ENCODE measurements at regions not wholly inside any gene's neighbourhood (a gene's known extent, or its start where the extent isn't known, plus 50 kb on each side); places are given as distances from the start of the nearest gene placed in this dataset.

DNA sequence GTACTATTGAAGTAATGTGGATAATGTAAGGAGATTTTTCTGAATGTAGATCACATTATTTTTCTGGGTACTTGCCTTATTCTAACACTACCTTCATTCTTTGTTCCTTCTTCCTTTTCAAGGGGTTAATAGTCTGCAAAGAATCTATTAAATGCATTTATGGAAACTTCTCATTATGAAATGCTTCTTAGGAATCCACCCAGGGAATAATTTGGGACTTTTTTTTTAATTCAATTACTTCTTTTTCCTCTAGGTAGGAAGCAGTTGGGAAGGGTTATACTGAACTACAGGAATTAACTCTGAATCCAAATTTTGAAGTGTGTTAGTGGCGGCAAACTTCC, 173.1 kb downstream of the FOXA2 start:
- no peak overlapping the region for H3K4me3 ChIP-seq (ENCODE audit: insufficient read depth, low read depth, low read length)
- no peak overlapping the region for H3K4me3 Mint-ChIP-seq (ENCODE audit: unreplicated experiment)
- H3K27me3 ChIP-seq (ENCODE audit: insufficient read depth, low read length) = no peaks in the 10 kb centered on the region
- peaks cover 8% of the 10 kb centered on the region for H3K4me1 Mint-ChIP-seq (ENCODE audit: low read depth, unreplicated experiment)
- no peak for DNase-seq (ENCODE audit: low read depth)
- H3K27ac Mint-ChIP-seq (ENCODE audit: unreplicated experiment) = peak overlapping the region; percentile 85
- no peaks in the 10 kb centered on the region for H3K9me3 ChIP-seq (ENCODE audit: insufficient read depth, low read depth, low read length)
- no peak overlapping the region for H2AFZ ChIP-seq (ENCODE audit: low read depth, low read length)
- peaks cover 5% of the 10 kb centered on the region for H3K9me3 Mint-ChIP-seq (ENCODE audit: unreplicated experiment)
- no peak for TF ChIP-seq EZH2 (IDR thresholded peaks at IDR 0.05; ENCODE audit: insufficient read depth, low read length)
- TF ChIP-seq CTCF (IDR thresholded peaks at IDR 0.05; ENCODE audit: insufficient read depth, low read depth, low read length) = no peak
- H3K36me3 ChIP-seq (ENCODE audit: insufficient read depth, low read length) = no peaks in the 10 kb centered on the region
- no peak overlapping the region for H3K4me2 ChIP-seq (ENCODE audit: low read length)
- H4K20me1 ChIP-seq (ENCODE audit: insufficient read depth, low read length) = no peaks in the 10 kb centered on the region
- H3K27ac ChIP-seq (ENCODE audit: low read depth, low read length) = no peak overlapping the region
- H3K36me3 Mint-ChIP-seq (ENCODE audit: low read depth, unreplicated experiment) = no peaks in the 10 kb centered on the region
- no peak overlapping the region for H3K9ac ChIP-seq (ENCODE audit: low read length)
- peaks cover 5% of the 10 kb centered on the region for H3K27me3 Mint-ChIP-seq (ENCODE audit: low read depth, unreplicated experiment)
- H3K79me2 ChIP-seq (ENCODE audit: insufficient read depth, low read length) = no peaks in the 10 kb centered on the region
- no peak for FAIRE-seq
- no peaks in the 10 kb centered on the region for H3K4me1 ChIP-seq (ENCODE audit: insufficient read depth, low read length)

DNA sequence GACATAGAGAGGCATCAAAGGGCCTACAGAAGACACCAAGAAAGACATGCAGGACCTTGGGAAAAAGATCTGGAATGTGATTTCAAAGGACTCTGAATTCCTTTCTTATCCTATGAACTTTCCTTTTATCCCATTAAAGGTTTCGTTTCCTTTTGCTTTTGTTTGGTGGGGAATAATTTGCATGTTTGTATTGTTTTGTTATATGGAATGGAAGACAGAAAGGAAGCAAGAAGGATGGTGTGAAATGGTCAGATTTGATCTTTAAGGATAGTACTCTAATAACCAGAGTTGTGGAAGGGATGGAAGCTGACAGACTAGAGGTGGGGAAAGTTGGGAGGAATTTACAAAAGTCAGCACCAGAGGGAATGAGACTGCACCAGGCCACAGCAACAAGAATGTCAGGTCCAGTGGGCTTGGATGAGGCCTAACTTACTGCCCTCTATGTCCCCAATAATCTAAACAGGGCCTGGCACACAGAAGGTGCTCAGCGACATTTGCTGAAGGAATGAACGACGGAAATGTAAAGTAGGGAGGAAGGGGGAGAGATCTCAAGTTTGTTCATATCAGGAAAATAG, 173.7 kb downstream of the FOXA2 start:
- Histone ChIP-seq H3K9ac (ENCODE audit: low read length) (no peak overlapping the region), H3K4me3 (ENCODE audit: insufficient read depth, low read depth, low read length) (no peak overlapping the region), H3K79me2 (ENCODE audit: insufficient read depth, low read length) (no peaks in the 10 kb centered on the region), H2AFZ (ENCODE audit: low read depth, low read length) (no peak overlapping the region), H4K20me1 (ENCODE audit: insufficient read depth, low read length) (no peaks in the 10 kb centered on the region), H3K27me3 (ENCODE audit: insufficient read depth, low read length) (no peaks in the 10 kb centered on the region), H3K9me3 (ENCODE audit: insufficient read depth, low read depth, low read length) (no peaks in the 10 kb centered on the region), H3K4me1 (ENCODE audit: insufficient read depth, low read length) (no peaks in the 10 kb centered on the region), H3K4me2 (ENCODE audit: low read length) (no peak overlapping the region), H3K27ac (ENCODE audit: low read depth, low read length) (no peak overlapping the region), H3K36me3 (ENCODE audit: insufficient read depth, low read length) (no peaks in the 10 kb centered on the region)
- Mint-ChIP-seq H3K9me3 (ENCODE audit: unreplicated experiment) (peaks cover 5% of the 10 kb centered on the region), H3K4me3 (ENCODE audit: unreplicated experiment) (no peak overlapping the region), H3K36me3 (ENCODE audit: low read depth, unreplicated experiment) (no peaks in the 10 kb centered on the region), H3K27ac (ENCODE audit: unreplicated experiment) (no peak overlapping the region), H3K4me1 (ENCODE audit: low read depth, unreplicated experiment) (peaks cover 8% of the 10 kb centered on the region), H3K27me3 (ENCODE audit: low read depth, unreplicated experiment) (peaks cover 5% of the 10 kb centered on the region)
- TF ChIP-seq EZH2 (IDR thresholded peaks at IDR 0.05; ENCODE audit: insufficient read depth, low read length) (no peak), CTCF (IDR thresholded peaks at IDR 0.05; ENCODE audit: insufficient read depth, low read depth, low read length) (no peak)
- FAIRE-seq = no peak
- DNase-seq (ENCODE audit: low read depth) = no peak

DNA sequence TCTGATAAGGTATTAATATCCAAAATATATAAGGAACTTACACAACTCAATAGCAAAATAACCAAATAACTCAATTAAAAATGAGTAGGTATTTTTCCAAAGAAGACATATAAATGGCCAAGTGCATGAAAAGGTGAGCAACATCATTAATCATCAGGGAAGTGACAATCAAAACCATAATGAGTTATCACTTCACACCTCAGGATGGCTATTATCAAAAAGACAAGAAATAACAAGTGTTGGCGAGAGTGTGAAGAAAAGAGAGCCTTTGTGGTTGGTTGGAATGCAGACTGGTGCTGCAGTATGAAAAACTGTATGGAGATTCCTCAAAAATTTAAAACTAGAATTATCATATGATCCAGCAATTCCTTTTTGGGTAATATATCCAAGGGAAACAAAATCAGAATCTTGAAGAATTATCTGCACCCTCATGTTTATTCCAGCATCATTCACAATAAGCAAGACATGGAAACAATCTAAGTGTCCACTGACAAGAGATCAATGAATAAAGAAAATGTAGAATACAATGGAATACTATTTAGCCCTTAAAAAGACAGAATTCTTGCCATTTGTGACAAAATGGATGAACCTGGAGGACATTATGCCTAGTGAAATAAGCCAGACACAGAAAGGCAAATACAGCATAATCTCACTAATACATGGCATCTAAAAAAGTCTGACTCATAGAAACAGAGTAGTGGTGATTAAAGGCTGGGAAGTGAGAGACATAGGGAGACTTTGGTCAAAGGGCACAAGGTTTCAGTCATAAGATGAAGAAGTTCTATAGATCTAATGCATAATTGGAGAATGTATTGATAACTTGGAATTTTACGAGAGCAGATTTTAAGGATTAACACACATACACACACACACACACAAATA, 175.6 kb downstream of the FOXA2 start:
- Histone ChIP-seq H3K9me3 (ENCODE audit: insufficient read depth, low read depth, low read length) (no peaks in the 10 kb centered on the region), H3K9ac (ENCODE audit: low read length) (no peak overlapping the region), H4K20me1 (ENCODE audit: insufficient read depth, low read length) (no peaks in the 10 kb centered on the region), H2AFZ (ENCODE audit: low read depth, low read length) (no peak overlapping the region), H3K4me3 (ENCODE audit: insufficient read depth, low read depth, low read length) (no peak overlapping the region), H3K27me3 (ENCODE audit: insufficient read depth, low read length) (peaks cover 4% of the 10 kb centered on the region), H3K4me1 (ENCODE audit: insufficient read depth, low read length) (no peaks in the 10 kb centered on the region), H3K4me2 (ENCODE audit: low read length) (no peak overlapping the region), H3K27ac (ENCODE audit: low read depth, low read length) (no peak overlapping the region), H3K36me3 (ENCODE audit: insufficient read depth, low read length) (no peaks in the 10 kb centered on the region), H3K79me2 (ENCODE audit: insufficient read depth, low read length) (no peaks in the 10 kb centered on the region)
- FAIRE-seq = no peak
- peaks cover 5% of the 10 kb centered on the region for H3K27me3 Mint-ChIP-seq (ENCODE audit: low read depth, unreplicated experiment)
- no peak overlapping the region for H3K27ac Mint-ChIP-seq (ENCODE audit: unreplicated experiment)
- H3K9me3 Mint-ChIP-seq (ENCODE audit: unreplicated experiment) = peaks cover 5% of the 10 kb centered on the region
- H3K4me1 Mint-ChIP-seq (ENCODE audit: low read depth, unreplicated experiment) = peaks cover 10% of the 10 kb centered on the region
- DNase-seq (ENCODE audit: low read depth) = no peak
- no peaks in the 10 kb centered on the region for H3K36me3 Mint-ChIP-seq (ENCODE audit: low read depth, unreplicated experiment)
- TF ChIP-seq EZH2 (IDR thresholded peaks at IDR 0.05; ENCODE audit: insufficient read depth, low read length) = no peak
- TF ChIP-seq CTCF (IDR thresholded peaks at IDR 0.05; ENCODE audit: insufficient read depth, low read depth, low read length) = no peak
- H3K4me3 Mint-ChIP-seq (ENCODE audit: unreplicated experiment) = no peak overlapping the region

All from astrocyte (in vitro differentiated cells and primary cell).